H9 (cell line): ENCODE measurements at regions not wholly inside any gene's neighbourhood (a gene's known extent, or its start where the extent isn't known, plus 50 kb on each side); places are given as distances from the start of the nearest gene placed in this dataset.

Source experiments
- DNase-seq: peaks from one replicate; pipeline ENCODE4 v3.0.0-alpha.2; 2017
- H2AFZ ChIP-seq: one replicate; pipeline ENCODE4 v1.6.1; 2013; ENCODE audit warnings: mild to moderate bottlenecking, low read length, control low read depth, moderate library complexity
- H2AK5ac ChIP-seq: 2 replicates; pipeline ENCODE4 v1.6.1; 2013; ENCODE audit warnings: low read length, control low read depth, mixed read lengths; ENCODE audit not compliant: insufficient read length
- H2BK120ac ChIP-seq: one replicate; pipeline ENCODE4 v1.6.1; 2013; ENCODE audit warnings: low read depth, mild to moderate bottlenecking, low read length, control low read depth, inconsistent platforms; ENCODE audit not compliant: poor library complexity, severe bottlenecking
- H2BK12ac ChIP-seq: 2 replicates; pipeline ENCODE4 v1.6.1; 2013; ENCODE audit warnings: low read length, control low read depth, mixed read lengths, low read depth; ENCODE audit not compliant: insufficient read length
- H2BK15ac ChIP-seq: 2 replicates; pipeline ENCODE4 v1.6.1; 2013; ENCODE audit warnings: low read depth, low read length, control low read depth
- H2BK20ac ChIP-seq: one replicate; pipeline ENCODE4 v1.6.1; 2013; ENCODE audit warnings: low read depth, mild to moderate bottlenecking, low read length, control low read depth, inconsistent platforms; ENCODE audit not compliant: poor library complexity, severe bottlenecking
- H2BK5ac ChIP-seq: 2 replicates; pipeline ENCODE4 v1.6.1; 2013; ENCODE audit warnings: low read length, control low read depth, mixed read lengths; ENCODE audit not compliant: insufficient read length
- H3K14ac ChIP-seq: 2 replicates; pipeline ENCODE4 v1.6.1; 2013; ENCODE audit warnings: low read length, control low read depth; ENCODE audit not compliant: insufficient read depth
- H3K18ac ChIP-seq: 2 replicates; pipeline ENCODE4 v1.6.1; 2013; ENCODE audit warnings: low read depth, mild to moderate bottlenecking, mixed read lengths, low read length, control low read depth; ENCODE audit not compliant: insufficient read length
- H3K23ac ChIP-seq: 2 replicates; pipeline ENCODE4 v1.6.1; 2013; ENCODE audit warnings: low read length, control low read depth, mixed read lengths, low read depth; ENCODE audit not compliant: insufficient read length
- H3K23me2 ChIP-seq: 2 replicates; pipeline ENCODE4 v1.6.1; 2013; ENCODE audit warnings: low read depth, mild to moderate bottlenecking, mixed read lengths, low read length, control low read depth; ENCODE audit not compliant: insufficient read length, poor library complexity, severe bottlenecking
- H3K27ac ChIP-seq: 2 replicates; pipeline ENCODE4 v1.5.1; 2013; ENCODE audit warnings: low read length, control low read depth, mixed read lengths, low read depth; ENCODE audit not compliant: insufficient read length
- H3K27me3 ChIP-seq: 2 replicates; pipeline ENCODE4 v1.6.1; 2013; ENCODE audit warnings: low read length, control low read depth, inconsistent platforms; ENCODE audit not compliant: insufficient read depth
- H3K4ac ChIP-seq: 2 replicates; pipeline ENCODE4 v1.6.1; 2013; ENCODE audit warnings: low read depth, mild to moderate bottlenecking, control low read depth, inconsistent platforms, low read length, moderate library complexity
- H3K4me1 ChIP-seq: 2 replicates; pipeline ENCODE4 v1.6.1; 2013; ENCODE audit warnings: low read length, control low read depth, inconsistent platforms; ENCODE audit not compliant: insufficient read depth
- H3K4me2 ChIP-seq: 2 replicates; pipeline ENCODE4 v1.6.1; 2013; ENCODE audit warnings: low read length, control low read depth, mixed read lengths; ENCODE audit not compliant: insufficient read length, insufficient read depth
- H3K56ac ChIP-seq: 2 replicates; pipeline ENCODE4 v1.6.1; 2013; ENCODE audit warnings: low read depth, mild to moderate bottlenecking, mixed read lengths, low read length, control low read depth; ENCODE audit not compliant: insufficient read length
- H3K79me1 ChIP-seq: 2 replicates; pipeline ENCODE4 v1.6.1; 2013; ENCODE audit warnings: low read depth, mild to moderate bottlenecking, moderate library complexity, low read length, control low read depth, inconsistent platforms; ENCODE audit not compliant: insufficient read depth, poor library complexity, severe bottlenecking
- H3K79me2 ChIP-seq: 2 replicates; pipeline ENCODE4 v1.6.1; 2013; ENCODE audit warnings: low read length, control low read depth, inconsistent platforms; ENCODE audit not compliant: insufficient read depth
- H3K9ac ChIP-seq: 2 replicates; pipeline ENCODE4 v1.6.1; 2013; ENCODE audit warnings: low read length, control low read depth, mixed read lengths; ENCODE audit not compliant: insufficient read length; ENCODE audit errors: extremely low read depth
- H3K9me3 ChIP-seq: one replicate; pipeline ENCODE4 v1.6.1; 2013; ENCODE audit warnings: low read depth, low read length, inconsistent platforms; ENCODE audit not compliant: control insufficient read depth
- H3T11ph ChIP-seq: one replicate; pipeline ENCODE4 v1.6.1; 2013; ENCODE audit warnings: mild to moderate bottlenecking, low read length, control low read depth, inconsistent platforms
- H4K20me1 ChIP-seq: one replicate; pipeline ENCODE4 v1.6.1; 2013; ENCODE audit not compliant: control insufficient read depth, insufficient read length, insufficient read depth
- H4K5ac ChIP-seq: 2 replicates; pipeline ENCODE4 v1.6.1; 2013; ENCODE audit warnings: low read depth, mild to moderate bottlenecking, mixed read lengths, low read length, control low read depth; ENCODE audit not compliant: insufficient read length
- H4K8ac ChIP-seq: replicated peaks from 2 replicates; pipeline ENCODE4 v1.6.1; 2013; ENCODE audit warnings: low read length, control low read depth, mixed read lengths, low read depth; ENCODE audit not compliant: insufficient read length
- H4K91ac ChIP-seq: 2 replicates; pipeline ENCODE4 v1.6.1; 2013; ENCODE audit warnings: low read depth, mild to moderate bottlenecking, moderate library complexity, mixed read lengths, low read length, control low read depth; ENCODE audit not compliant: insufficient read length
- H3K27ac Mint-ChIP-seq, 3 experiments: 2 replicates in 2 of 3; 3 replicates in 1 of 3; pipeline ENCODE4 v1.8.0; 2020 to 2021; ENCODE audit warnings: mixed read lengths in 3 of 3, mild to moderate bottlenecking in 1 of 3, moderate library complexity in 1 of 3
- H3K27me3 Mint-ChIP-seq: 2 replicates; pipeline ENCODE4 v1.8.0; 2021; ENCODE audit warnings: low read depth, mild to moderate bottlenecking, moderate library complexity, mixed read lengths
- H3K36me3 Mint-ChIP-seq, 3 experiments: 2 replicates in 2 of 3; 3 replicates in 1 of 3; pipeline ENCODE4 v1.8.0; 2020 to 2021; ENCODE audit warnings: low read depth in 3 of 3, mixed read lengths in 3 of 3; ENCODE audit not compliant: insufficient read depth in 1 of 3
- H3K4me1 Mint-ChIP-seq, 2 experiments: 2 replicates each; pipeline ENCODE4 v1.8.0; 2020; ENCODE audit warnings: mixed read lengths in 2 of 2
- H3K4me3 Mint-ChIP-seq, 2 experiments: 2 replicates in 1 of 2; 3 replicates in 1 of 2; pipeline ENCODE4 v1.8.0; 2020 to 2021; ENCODE audit warnings: mild to moderate bottlenecking in 2 of 2, mixed read lengths in 2 of 2, moderate library complexity in 1 of 2
- H3K9me3 Mint-ChIP-seq, 2 experiments: 2 replicates in 1 of 2; 3 replicates in 1 of 2; pipeline ENCODE4 v1.8.0; 2020; ENCODE audit warnings: mild to moderate bottlenecking in 2 of 2, mixed read lengths in 2 of 2, moderate library complexity in 1 of 2
- WGBS: extraction: QIAGEN DNeasy Blood & Tissue Kit; methylation state at CpG from one replicate; pipeline ENCODE4 v1.1.7; 2013; ENCODE audit warnings: missing lambda C conversion rate, low lambda C conversion rate, mixed read lengths; ENCODE audit not compliant: insufficient read length; ENCODE audit errors: extremely low coverage; 5-methylcytosine and 5-hydroxymethylcytosine counted together
- TF ChIP-seq, protein P1 (sequence below): fragments of 200-600 bp; sonication (generic); conservative IDR thresholded peaks from 3 replicates; pipeline ENCODE4 v1.8.0; 2021; ENCODE audit warnings: antibody characterized with exemption, mild to moderate bottlenecking

DNA sequence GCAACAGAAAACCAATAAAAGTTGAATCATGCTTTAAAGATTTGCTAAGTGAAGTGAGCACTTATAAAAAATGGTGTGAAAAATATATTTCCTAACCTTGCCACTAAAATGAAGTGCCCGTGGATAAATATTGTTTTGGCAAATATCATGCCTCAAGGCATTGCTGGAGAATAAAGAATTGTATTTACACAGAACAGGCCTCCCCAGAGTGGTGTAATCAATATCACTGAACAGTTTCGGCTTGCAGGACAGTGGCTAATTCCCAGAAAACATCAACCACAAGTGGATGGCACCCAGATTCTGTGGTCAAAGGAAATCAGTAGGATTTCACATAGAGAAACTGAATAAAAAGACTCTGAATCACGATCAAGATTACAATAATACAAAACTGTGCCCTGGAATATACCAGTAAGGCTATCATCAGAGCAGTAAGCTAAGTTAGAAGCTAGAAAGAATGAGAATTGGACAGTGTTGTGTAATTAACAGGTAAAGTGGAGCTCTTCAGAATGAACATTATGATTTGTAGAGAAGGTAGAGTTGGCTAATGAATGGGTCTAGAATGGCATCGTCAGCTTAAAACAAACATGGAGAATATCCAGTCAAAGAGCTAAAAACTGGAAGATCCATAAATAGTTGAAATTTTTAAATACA, 1026.9 kb upstream of the ADGRB3 start:
- no peak for DNase-seq
- Mint-ChIP-seq H3K4me3 (no peak overlapping the region), H3K4me1 (no peaks in the 10 kb centered on the region), H3K27me3 (no peaks in the 10 kb centered on the region), H3K9me3 (peaks cover 0 to 5% of the 10 kb centered on the region in 2 experiments; a peak in 2 of 5 replicates), H3K36me3 (peaks cover 0 to 6% (median 0%) of the 10 kb centered on the region in 3 experiments; a peak in 1 of 7 replicates), H3K27ac (no peak overlapping the region)
- no peak overlapping the region for H2BK20ac ChIP-seq
- H3K9me3 ChIP-seq, result no peaks in the 10 kb centered on the region
- no peak overlapping the region for H2BK5ac ChIP-seq
- H2BK12ac ChIP-seq, result no peak overlapping the region
- no peak overlapping the region for H2BK120ac ChIP-seq
- no peak overlapping the region for H3K56ac ChIP-seq
- TF ChIP-seq, protein P1, sequence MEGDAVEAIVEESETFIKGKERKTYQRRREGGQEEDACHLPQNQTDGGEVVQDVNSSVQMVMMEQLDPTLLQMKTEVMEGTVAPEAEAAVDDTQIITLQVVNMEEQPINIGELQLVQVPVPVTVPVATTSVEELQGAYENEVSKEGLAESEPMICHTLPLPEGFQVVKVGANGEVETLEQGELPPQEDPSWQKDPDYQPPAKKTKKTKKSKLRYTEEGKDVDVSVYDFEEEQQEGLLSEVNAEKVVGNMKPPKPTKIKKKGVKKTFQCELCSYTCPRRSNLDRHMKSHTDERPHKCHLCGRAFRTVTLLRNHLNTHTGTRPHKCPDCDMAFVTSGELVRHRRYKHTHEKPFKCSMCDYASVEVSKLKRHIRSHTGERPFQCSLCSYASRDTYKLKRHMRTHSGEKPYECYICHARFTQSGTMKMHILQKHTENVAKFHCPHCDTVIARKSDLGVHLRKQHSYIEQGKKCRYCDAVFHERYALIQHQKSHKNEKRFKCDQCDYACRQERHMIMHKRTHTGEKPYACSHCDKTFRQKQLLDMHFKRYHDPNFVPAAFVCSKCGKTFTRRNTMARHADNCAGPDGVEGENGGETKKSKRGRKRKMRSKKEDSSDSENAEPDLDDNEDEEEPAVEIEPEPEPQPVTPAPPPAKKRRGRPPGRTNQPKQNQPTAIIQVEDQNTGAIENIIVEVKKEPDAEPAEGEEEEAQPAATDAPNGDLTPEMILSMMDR, result no peak
- no peaks in the 10 kb centered on the region for H3K79me2 ChIP-seq
- no peak overlapping the region for H3K27ac ChIP-seq
- no CpG with 5 or more reads among the region's 4 CpGs for WGBS
- H3K14ac ChIP-seq, result no peak overlapping the region
- no peak overlapping the region for H2AK5ac ChIP-seq
- H4K8ac ChIP-seq, result no peak overlapping the region
- no peaks in the 10 kb centered on the region for H3K79me1 ChIP-seq
- no peaks in the 10 kb centered on the region for H3K4me1 ChIP-seq
- no peak overlapping the region for H3T11ph ChIP-seq
- H4K20me1 ChIP-seq, result no peaks in the 10 kb centered on the region
- no peaks in the 10 kb centered on the region for H3K23me2 ChIP-seq
- H4K91ac ChIP-seq, result no peak overlapping the region
- H3K4me2 ChIP-seq, result no peak overlapping the region
- no peak overlapping the region for H3K18ac ChIP-seq
- H3K4ac ChIP-seq, result no peak overlapping the region
- H4K5ac ChIP-seq, result no peak overlapping the region
- H2BK15ac ChIP-seq, result no peak overlapping the region
- H2AFZ ChIP-seq, result no peak overlapping the region
- H3K27me3 ChIP-seq, result no peaks in the 10 kb centered on the region
- no peak overlapping the region for H3K9ac ChIP-seq
- H3K23ac ChIP-seq, result no peak overlapping the region
